Neural cell (in vitro differentiated cells): ENCODE measurements at regions not wholly inside any gene's neighbourhood (a gene's known extent, or its start where the extent isn't known, plus 50 kb on each side); places are given as distances from the start of the nearest gene placed in this dataset.

Source experiments
- CTCF ChIP-seq: fragments of 450-650 bp; IDR thresholded peaks from 2 replicates; pipeline ENCODE4 v1.5.1; 2014; ENCODE audit warnings: antibody characterized with exemption, mild to moderate bottlenecking, moderate library complexity; ENCODE audit not compliant: poor library complexity, severe bottlenecking
- EZH2 ChIP-seq: fragments of 200-600, 300-800 bp; shearing (Covaris generic), sonication (generic); IDR thresholded peaks from 2 replicates; pipeline ENCODE4 v1.6.1; 2014; ENCODE audit warnings: antibody characterized with exemption, low read length, borderline replicate concordance, mild to moderate bottlenecking; ENCODE audit not compliant: insufficient read depth, poor library complexity, severe bottlenecking
- POLR2AphosphoS5 ChIP-seq: IDR thresholded peaks from 2 replicates; pipeline ENCODE4 v1.6.1; 2012
- REST ChIP-seq: IDR thresholded peaks from 2 replicates; pipeline ENCODE4 v1.6.1; 2012; ENCODE audit warnings: borderline replicate concordance
- SMC3 ChIP-seq: fragments of 450-650 bp; conservative IDR thresholded peaks from 2 replicates; pipeline ENCODE4 v1.6.1; 2014; ENCODE audit warnings: antibody characterized with exemption, mild to moderate bottlenecking, moderate library complexity; ENCODE audit not compliant: poor library complexity

- TF ChIP-seq CTCF (no peak), POLR2AphosphoS5 (no peak), EZH2 (no peak), REST (no peak), SMC3 (no peak)
Observed at GRCh38 chr10:6642876-6643275, 62.8 kb upstream of the PRKCQ start.
